Stimulated activated memory B cell treated with anti-CD40 and anti-IgM and Interleukin-4, amounts not matched to agents 10 μg/mL and 1 μg/mL and 100 μg/mL, for 72 hours (primary cell): ENCODE measurements at regions not wholly inside any gene's neighbourhood (a gene's known extent, or its start where the extent isn't known, plus 50 kb on each side); places are given as distances from the start of the nearest gene placed in this dataset.
A peak's percentile ranks its signal among the peaks of the same experiment; 100 is the strongest.
"Not testable (repeated sequence)": the region's sequence is repeated elsewhere in the genome, so short reads cannot be mapped to it uniquely, and the experiment has no call there.

Source experiments
- ATAC-seq: fragments of 150-1000 bp; cut with Tn5 transposase; 2 replicates; pipeline ENCODE4 v1.10.0; 2021
- H3K27ac Mint-ChIP-seq: one replicate; pipeline ENCODE4 v1.8.0; 2022; ENCODE audit warnings: mild to moderate bottlenecking, mixed read lengths
- H3K27me3 Mint-ChIP-seq: one replicate; pipeline ENCODE4 v1.8.0; 2022; ENCODE audit warnings: mixed read lengths
- H3K36me3 Mint-ChIP-seq: one replicate; pipeline ENCODE4 v1.8.0; 2022; ENCODE audit warnings: mixed read lengths
- H3K4me1 Mint-ChIP-seq: one replicate; pipeline ENCODE4 v1.8.0; 2022; ENCODE audit warnings: mixed read lengths
- H3K4me3 Mint-ChIP-seq: one replicate; pipeline ENCODE4 v1.8.0; 2022; ENCODE audit warnings: mild to moderate bottlenecking, moderate library complexity, mixed read lengths
- H3K9me3 Mint-ChIP-seq: one replicate; pipeline ENCODE4 v1.8.0; 2022; ENCODE audit warnings: mixed read lengths

- H3K27me3 Mint-ChIP-seq, result peaks cover 39% of the 10 kb centered on the region
- no peak for ATAC-seq
- no peaks in the 10 kb centered on the region for H3K36me3 Mint-ChIP-seq
- H3K4me3 Mint-ChIP-seq, result no peak overlapping the region
- no peaks in the 10 kb centered on the region for H3K9me3 Mint-ChIP-seq
- H3K4me1 Mint-ChIP-seq, result peaks cover 4% of the 10 kb centered on the region
- H3K27ac Mint-ChIP-seq, result no peak overlapping the region
These were observed 254.5 kb downstream of the RRAGC start for GRCh38 chr1:38605063-38605462.

- ATAC-seq, result no peak
- Mint-ChIP-seq H3K4me3 (no peak overlapping the region), H3K27ac (no peak overlapping the region), H3K9me3 (no peaks in the 10 kb centered on the region), H3K4me1 (peaks cover 5% of the 10 kb centered on the region), H3K27me3 (peaks cover 32% of the 10 kb centered on the region), H3K36me3 (no peaks in the 10 kb centered on the region)
These were observed 255.7 kb downstream of the RRAGC start for GRCh38 chr1:38603907-38604306.

- Mint-ChIP-seq H3K9me3 (no peaks in the 10 kb centered on the region), H3K27ac (no peak overlapping the region), H3K4me3 (no peak overlapping the region), H3K36me3 (no peaks in the 10 kb centered on the region), H3K4me1 (peaks cover 5% of the 10 kb centered on the region), H3K27me3 (peaks cover 38% of the 10 kb centered on the region)
- ATAC-seq, result no peak
These were observed 258.7 kb downstream of the RRAGC start for GRCh38 chr1:38600905-38601304.

GRCh38 chr1:38600286-38600685, 259.3 kb downstream of the RRAGC start:
- no peaks in the 10 kb centered on the region for H3K9me3 Mint-ChIP-seq
- no peaks in the 10 kb centered on the region for H3K36me3 Mint-ChIP-seq
- peaks cover 5% of the 10 kb centered on the region for H3K4me1 Mint-ChIP-seq
- no peak overlapping the region for H3K27ac Mint-ChIP-seq
- H3K4me3 Mint-ChIP-seq, result no peak overlapping the region
- ATAC-seq, result no peak
- peaks cover 38% of the 10 kb centered on the region for H3K27me3 Mint-ChIP-seq

GRCh38 chr1:38598118-38598517, 261.5 kb downstream of the RRAGC start:
- H3K36me3 Mint-ChIP-seq, result no peaks in the 10 kb centered on the region
- peaks cover 48% of the 10 kb centered on the region for H3K27me3 Mint-ChIP-seq
- no peak overlapping the region for H3K4me3 Mint-ChIP-seq
- no peak overlapping the region for H3K27ac Mint-ChIP-seq
- ATAC-seq, result no peak
- H3K9me3 Mint-ChIP-seq, result peaks cover 3% of the 10 kb centered on the region
- H3K4me1 Mint-ChIP-seq, result peaks cover 5% of the 10 kb centered on the region

DNA sequence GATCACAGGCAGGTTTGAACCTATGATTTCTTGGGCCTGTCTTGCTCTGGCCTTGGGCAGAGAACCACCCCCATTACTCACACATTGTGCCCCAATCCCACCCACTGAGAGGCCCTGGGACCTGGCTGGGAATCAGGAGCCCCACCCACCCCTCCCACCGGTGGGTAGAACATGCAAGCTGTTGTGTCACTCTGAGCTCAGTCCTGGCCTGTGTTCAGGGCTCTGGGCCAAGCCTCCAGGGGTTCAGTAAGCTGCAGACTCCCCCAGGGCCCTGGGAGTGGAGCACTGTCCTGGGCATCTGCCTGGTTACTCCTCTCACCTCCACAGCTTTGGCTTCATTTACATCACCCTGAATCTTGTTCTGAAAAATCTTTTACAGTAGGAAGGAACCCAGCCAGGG, 270.5 kb downstream of the RRAGC start:
- peaks cover 23% of the 10 kb centered on the region for H3K4me1 Mint-ChIP-seq
- peaks cover 4% of the 10 kb centered on the region for H3K9me3 Mint-ChIP-seq
- H3K27ac Mint-ChIP-seq, result no peak overlapping the region
- H3K4me3 Mint-ChIP-seq, result no peak overlapping the region
- H3K36me3 Mint-ChIP-seq, result peaks cover 6% of the 10 kb centered on the region
- peak; percentile 39 for ATAC-seq
- peaks cover 4% of the 10 kb centered on the region for H3K27me3 Mint-ChIP-seq

- Mint-ChIP-seq H3K9me3 (peaks cover 7% of the 10 kb centered on the region), H3K4me3 (no peak overlapping the region), H3K27me3 (no peaks in the 10 kb centered on the region), H3K36me3 (peaks cover 6% of the 10 kb centered on the region), H3K27ac (no peak overlapping the region), H3K4me1 (peaks cover 23% of the 10 kb centered on the region)
- no peak for ATAC-seq
These were observed 271.8 kb downstream of the RRAGC start for GRCh38 chr1:38587766-38588165.

GRCh38 chr1:38586993-38587646, 272.5 kb downstream of the RRAGC start:
- Mint-ChIP-seq H3K4me3 (peak overlapping the region; percentile 32), H3K27ac (no peak overlapping the region), H3K4me1 (peaks cover 23% of the 10 kb centered on the region), H3K9me3 (peaks cover 3% of the 10 kb centered on the region), H3K27me3 (peaks cover under 1% of the 10 kb centered on the region), H3K36me3 (peaks cover under 1% of the 10 kb centered on the region)
- ATAC-seq, result peak; percentile 71

- Mint-ChIP-seq H3K27me3 (peaks cover 12% of the 10 kb centered on the region), H3K4me1 (peaks cover 23% of the 10 kb centered on the region), H3K9me3 (peaks cover 3% of the 10 kb centered on the region), H3K4me3 (no peak overlapping the region), H3K27ac (peak overlapping the region; percentile 50), H3K36me3 (no peaks in the 10 kb centered on the region)
- ATAC-seq, result no peak
These were observed 273.6 kb downstream of the RRAGC start for GRCh38 chr1:38585971-38586370.

- peak overlapping the region; percentile 50 for H3K27ac Mint-ChIP-seq
- H3K4me1 Mint-ChIP-seq, result peaks cover 23% of the 10 kb centered on the region
- no peak overlapping the region for H3K4me3 Mint-ChIP-seq
- no peaks in the 10 kb centered on the region for H3K36me3 Mint-ChIP-seq
- no peak for ATAC-seq
- H3K27me3 Mint-ChIP-seq, result peaks cover 17% of the 10 kb centered on the region
- peaks cover 3% of the 10 kb centered on the region for H3K9me3 Mint-ChIP-seq
These were observed 274.1 kb downstream of the RRAGC start for GRCh38 chr1:38585460-38585859.

- peak overlapping the region; percentile 50 for H3K27ac Mint-ChIP-seq
- H3K9me3 Mint-ChIP-seq, result peaks cover 3% of the 10 kb centered on the region
- H3K27me3 Mint-ChIP-seq, result peaks cover 24% of the 10 kb centered on the region
- no peak for ATAC-seq
- no peak overlapping the region for H3K4me3 Mint-ChIP-seq
- H3K4me1 Mint-ChIP-seq, result peaks cover 23% of the 10 kb centered on the region
- H3K36me3 Mint-ChIP-seq, result no peaks in the 10 kb centered on the region
These were observed 274.9 kb downstream of the RRAGC start for GRCh38 chr1:38584448-38585355.

GRCh38 chr1:38583287-38583686, 276.3 kb downstream of the RRAGC start:
- not testable (repeated sequence) for H3K9me3 Mint-ChIP-seq, ATAC-seq, H3K4me3 Mint-ChIP-seq, H3K27ac Mint-ChIP-seq, H3K36me3 Mint-ChIP-seq
- Mint-ChIP-seq H3K4me1 (peaks cover 25% of the 10 kb centered on the region), H3K27me3 (peaks cover 39% of the 10 kb centered on the region)

- H3K27me3 Mint-ChIP-seq, result peaks cover 50% of the 10 kb centered on the region
- peaks cover 28% of the 10 kb centered on the region for H3K4me1 Mint-ChIP-seq
- H3K27ac Mint-ChIP-seq, result no peak overlapping the region
- H3K36me3 Mint-ChIP-seq, result no peaks in the 10 kb centered on the region
- ATAC-seq, result no peak
- peaks cover 3% of the 10 kb centered on the region for H3K9me3 Mint-ChIP-seq
- H3K4me3 Mint-ChIP-seq, result no peak overlapping the region
These were observed 278.2 kb downstream of the RRAGC start for GRCh38 chr1:38581396-38581795.

DNA sequence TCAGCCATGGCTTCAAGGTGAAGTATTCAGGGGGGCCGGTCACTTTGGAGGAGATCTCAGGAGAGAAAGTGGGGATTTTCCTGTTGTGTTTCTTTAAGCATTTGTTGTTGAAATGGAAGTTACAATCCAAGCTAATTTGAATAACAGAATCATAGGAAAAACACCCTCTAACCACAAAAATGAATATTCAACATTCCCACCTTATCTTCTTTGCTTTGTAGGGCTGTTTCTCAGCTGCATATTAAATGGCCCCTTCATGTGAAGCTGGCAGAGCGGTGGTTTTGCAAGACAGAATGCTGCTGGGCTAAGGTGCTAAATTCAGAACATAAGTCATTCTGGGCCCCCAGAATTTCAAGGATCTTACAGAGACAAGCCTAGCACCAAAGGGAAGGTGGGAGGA, 279.0 kb downstream of the RRAGC start:
- no peak overlapping the region for H3K27ac Mint-ChIP-seq
- H3K9me3 Mint-ChIP-seq, result peaks cover 3% of the 10 kb centered on the region
- no peak for ATAC-seq
- no peak overlapping the region for H3K4me3 Mint-ChIP-seq
- peaks cover 50% of the 10 kb centered on the region for H3K27me3 Mint-ChIP-seq
- peaks cover 21% of the 10 kb centered on the region for H3K4me1 Mint-ChIP-seq
- H3K36me3 Mint-ChIP-seq, result no peaks in the 10 kb centered on the region

DNA sequence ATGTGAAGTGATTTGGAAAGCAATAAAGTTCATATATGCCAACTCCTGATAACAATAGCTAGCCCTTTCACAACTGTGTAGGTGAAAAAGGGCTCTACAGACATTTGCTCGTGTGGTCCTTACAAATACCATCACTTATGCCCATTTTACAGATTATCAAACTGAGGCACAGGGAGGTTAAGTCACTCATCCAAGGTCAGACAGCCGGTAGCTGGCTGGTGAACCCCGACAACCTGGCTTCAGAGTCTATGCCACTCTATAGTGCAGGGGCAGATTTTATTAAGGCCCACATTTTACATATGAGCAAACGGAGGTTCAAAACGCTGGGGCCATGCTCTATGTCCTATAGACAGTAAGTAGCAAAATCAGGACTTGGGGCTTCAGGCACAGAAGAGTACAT, 280.5 kb downstream of the RRAGC start:
- Mint-ChIP-seq H3K27me3 (peaks cover 50% of the 10 kb centered on the region), H3K4me1 (peaks cover 11% of the 10 kb centered on the region), H3K27ac (no peak overlapping the region), H3K36me3 (no peaks in the 10 kb centered on the region), H3K4me3 (no peak overlapping the region), H3K9me3 (peaks cover 3% of the 10 kb centered on the region)
- ATAC-seq, result no peak
